GM18520 (cell line): ENCODE measurements at regions not wholly inside any gene's neighbourhood (a gene's known extent, or its start where the extent isn't known, plus 50 kb on each side); places are given as distances from the start of the nearest gene placed in this dataset.
"Not testable (repeated sequence)": the region's sequence is repeated elsewhere in the genome, so short reads cannot be mapped to it uniquely, and the experiment has no call there.

Source experiments
- ATAC-seq: cut with Tn5 transposase; IDR thresholded peaks from one replicate; pipeline ENCODE4 v1.9.1; 2021; ENCODE audit not compliant: unreplicated experiment

DNA sequence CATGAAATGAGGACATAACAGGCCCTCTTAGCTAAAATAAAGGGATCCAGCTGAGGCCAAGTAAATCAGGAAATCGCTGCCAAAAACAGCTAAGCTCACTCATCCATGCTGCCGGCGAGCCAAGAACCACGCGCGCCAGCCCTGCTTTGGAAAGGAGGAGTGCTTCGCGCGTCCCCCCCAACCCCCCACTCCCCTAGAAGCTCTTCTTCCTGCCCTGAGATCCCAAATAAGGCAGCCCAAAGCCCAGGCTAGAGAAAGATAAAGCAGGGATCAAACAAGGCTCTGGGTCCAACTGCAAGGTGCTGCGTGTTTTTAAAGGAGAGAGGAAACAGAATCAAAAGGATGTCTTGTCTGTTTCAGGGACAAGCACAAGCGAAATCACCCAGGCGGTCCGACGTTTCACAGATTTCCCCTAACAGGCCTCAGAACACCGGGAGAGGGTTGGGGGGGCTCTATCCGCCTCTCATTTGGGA is 168.3 kb upstream of the AUTS2 start:
- ATAC-seq = no peak

DNA sequence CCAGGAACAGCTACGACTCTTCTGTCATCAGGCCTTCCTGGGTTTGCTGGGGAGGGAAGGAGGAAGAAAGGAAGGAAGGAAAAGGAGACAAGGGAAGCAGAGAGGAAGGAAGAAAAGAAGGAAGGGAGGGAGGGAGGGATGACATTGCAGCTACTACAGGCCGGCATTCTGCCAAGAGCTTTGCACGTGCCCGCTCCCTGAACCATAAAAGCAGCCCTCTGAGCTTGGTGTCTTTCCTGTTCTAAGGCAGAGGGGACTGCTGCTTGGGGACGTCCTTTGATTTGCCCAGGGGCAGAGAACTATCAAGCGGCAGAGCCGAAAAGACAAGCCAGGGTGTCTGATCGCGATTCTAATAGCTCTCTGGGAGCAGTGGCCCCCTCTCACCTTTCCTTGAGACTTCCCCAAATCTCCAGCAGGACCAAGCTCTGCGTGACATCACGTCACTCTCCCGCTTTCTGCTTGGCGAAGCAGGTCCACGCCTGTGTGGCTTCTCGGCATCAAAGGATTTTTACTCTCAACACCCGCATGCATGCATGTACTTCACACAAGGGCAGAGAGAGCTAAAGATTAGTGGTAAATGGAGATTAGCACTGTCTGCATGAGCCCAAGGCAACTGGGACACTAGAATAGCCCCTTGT is 167.8 kb upstream of the AUTS2 start:
- no peak for ATAC-seq

DNA sequence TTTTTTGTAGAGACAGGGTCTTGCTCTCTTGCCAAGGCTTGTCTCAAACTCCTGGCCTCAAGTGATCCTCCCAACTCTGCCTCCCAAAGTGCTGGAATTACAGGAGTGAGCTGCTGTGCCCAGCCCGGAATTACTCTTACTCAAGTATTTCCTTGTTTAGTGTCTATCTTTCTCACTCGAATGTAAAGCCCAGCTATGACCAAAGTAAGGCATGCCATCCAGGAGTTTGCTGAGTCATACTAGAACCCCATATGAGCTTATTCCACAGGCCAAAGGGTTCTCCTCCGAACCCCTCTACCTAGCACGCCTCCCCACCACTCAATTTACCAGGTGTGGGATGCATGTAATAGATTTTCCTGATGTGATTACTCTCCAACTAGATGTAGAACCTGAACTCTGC is 166.6 kb upstream of the AUTS2 start:
- ATAC-seq = no peak

DNA sequence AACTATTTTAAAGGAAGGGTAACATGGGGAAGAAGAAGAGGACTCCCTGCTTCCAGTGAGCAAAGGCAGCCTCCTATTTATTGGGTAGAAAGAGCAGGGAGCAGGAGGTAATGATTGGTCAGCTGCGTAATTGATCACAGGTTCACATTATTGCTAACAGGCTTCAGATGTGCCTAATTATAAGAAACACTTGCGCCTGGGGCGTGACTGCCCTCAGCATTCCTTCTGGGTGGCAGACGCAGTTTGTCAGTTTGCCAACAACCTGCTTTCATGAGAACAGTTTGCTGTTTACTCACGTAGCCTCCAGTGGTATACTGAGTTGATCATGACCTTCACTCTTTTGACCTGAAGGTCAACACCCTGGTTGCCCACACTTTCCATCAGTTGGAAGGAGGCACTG is 166.0 kb upstream of the AUTS2 start:
- not testable (repeated sequence) for ATAC-seq

DNA sequence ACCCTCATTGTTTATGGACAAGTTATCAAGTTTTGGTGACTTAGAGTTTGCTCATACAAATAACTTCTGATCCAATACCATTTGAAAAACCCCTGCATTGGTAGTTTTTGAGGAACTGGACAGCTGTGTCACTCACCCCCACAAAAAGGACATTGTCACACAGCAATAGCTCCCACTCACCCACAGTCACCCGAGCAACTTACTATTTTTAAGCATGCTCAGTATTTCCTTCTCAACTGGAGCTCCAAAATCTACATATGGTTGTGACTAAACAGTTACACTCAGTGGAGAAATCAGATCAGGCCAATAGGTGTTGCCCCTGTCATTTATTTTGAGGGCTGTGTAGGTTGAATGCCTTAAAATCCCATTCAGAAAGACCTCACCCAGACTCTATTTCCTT is 165.2 kb upstream of the AUTS2 start:
- ATAC-seq = no peak

DNA sequence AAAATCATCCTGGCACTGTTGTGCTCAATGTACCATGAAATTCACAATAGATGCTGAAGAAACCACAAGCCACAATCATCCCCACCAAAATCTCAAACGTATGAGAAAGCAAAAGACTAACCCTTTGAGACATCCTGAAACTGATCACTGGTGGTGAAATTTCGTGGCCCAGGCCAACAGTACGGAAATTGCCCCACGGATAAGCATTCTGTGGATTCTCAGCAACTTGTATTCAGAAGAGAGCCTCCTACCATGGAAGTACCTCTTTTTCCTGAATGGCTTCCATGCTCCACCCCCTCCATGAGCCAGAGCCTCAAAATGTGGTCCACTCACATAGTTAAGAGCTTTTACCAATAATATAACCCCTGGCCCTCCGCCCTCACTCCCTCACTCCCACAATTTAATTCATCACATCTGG is 163.9 kb upstream of the AUTS2 start:
- no peak for ATAC-seq

DNA sequence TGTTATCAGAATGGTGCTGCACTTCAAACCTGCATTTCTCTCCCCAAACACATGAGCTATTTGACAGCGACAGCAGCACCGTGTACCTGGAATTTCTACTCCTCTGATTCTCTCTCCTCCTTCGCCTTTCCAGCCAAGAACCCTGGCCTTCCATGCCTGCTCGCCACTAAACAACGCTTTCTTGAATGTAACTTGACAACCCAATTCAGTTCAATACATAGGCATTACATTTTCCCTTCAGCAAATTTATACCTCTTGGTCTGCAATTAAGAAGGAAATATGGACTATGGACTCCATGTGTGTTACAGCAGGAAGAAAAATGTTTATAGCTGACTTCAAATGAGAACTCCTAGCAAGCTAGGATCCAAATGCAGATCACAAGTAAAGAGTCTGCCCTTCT is 162.6 kb upstream of the AUTS2 start:
- no peak for ATAC-seq

DNA sequence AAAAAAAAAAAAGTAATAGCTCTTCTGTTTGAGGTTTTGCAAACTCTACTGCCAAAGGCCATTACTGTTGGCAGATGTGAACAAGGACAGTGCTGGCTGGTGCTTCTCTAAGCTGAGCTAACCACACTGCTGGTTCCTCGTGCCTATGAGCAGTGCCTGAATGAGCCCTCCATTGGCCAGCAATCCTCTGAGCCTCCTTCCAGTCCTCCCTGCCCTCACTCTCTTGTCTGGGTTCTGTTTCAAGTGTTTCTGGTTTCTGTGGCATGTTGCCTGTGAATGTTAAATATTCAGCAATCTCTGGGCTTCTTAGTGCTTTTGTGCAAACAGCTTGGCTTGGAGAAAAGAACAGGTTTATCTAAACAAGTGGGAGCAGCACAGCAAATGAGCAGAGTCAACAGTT is 161.3 kb upstream of the AUTS2 start:
- no peak for ATAC-seq

DNA sequence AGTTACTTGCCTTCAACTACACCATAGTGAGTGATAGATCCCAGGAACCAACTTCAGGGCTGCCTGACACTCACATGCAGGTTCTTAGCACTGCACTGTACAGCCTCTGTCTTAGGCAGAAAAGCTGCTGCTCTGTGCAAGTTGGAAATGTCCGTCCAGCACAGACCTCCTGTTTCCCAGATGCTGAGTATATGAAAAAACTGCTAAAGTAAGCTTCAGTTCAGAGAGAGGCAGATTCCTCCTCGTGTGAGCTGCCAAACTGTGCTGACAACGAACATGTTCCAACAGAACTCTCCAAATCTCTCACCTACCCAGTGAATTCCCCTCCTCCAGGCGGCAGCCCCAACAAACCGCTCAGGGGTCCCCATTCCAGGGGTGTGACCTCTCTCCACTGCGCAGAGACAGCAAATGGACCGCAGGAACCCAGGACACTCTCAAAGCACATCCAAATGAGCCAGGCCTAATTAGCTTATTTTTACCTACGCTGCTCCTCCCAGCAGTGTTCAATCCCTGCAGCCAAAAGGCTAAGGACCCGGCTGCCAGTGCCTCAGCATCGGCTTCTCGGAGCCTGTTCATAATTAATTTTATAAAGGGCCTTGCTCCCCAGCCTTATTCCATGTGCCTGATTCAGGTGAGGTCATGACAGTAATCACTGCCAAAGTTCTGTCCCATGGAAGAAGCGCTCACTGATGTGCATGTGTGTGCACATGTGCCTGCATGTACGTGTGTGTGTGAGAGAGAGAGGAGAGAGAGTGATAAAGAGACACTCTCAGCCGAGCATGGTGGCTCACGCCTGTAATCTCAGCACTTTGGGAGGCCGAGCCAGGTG is 159.5 kb upstream of the AUTS2 start:
- no peak for ATAC-seq

DNA sequence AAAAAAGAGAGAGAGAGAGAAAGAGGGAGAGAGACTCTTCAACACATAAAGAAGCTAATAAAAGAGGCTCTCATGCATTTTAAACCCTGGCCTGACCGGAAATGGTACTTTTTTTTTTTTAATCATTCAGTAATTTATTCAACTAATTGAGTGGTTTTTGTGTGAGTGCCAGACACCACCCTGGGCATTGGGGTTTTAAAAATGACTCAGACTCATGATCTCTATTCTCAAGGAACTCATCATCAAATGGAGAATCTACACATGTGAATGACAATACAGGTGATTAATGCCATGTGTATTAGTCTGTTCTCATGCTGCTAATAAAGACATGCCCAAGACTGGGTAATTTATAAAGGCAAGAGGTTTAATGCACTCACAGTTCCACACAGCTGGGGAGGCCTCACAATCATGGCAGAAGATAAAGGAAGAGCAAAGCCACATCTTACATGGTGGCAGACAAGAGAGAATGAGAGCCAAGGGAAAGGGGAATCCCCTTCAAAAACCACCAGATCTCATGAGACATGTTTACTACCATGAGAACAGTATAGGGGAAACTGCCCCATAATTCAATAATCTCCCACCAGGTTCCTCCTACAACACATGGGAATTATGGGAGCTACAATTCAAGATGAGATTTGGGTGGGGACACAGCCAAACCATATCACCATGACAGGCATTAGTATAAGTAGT is 158.5 kb upstream of the AUTS2 start:
- ATAC-seq = no peak

DNA sequence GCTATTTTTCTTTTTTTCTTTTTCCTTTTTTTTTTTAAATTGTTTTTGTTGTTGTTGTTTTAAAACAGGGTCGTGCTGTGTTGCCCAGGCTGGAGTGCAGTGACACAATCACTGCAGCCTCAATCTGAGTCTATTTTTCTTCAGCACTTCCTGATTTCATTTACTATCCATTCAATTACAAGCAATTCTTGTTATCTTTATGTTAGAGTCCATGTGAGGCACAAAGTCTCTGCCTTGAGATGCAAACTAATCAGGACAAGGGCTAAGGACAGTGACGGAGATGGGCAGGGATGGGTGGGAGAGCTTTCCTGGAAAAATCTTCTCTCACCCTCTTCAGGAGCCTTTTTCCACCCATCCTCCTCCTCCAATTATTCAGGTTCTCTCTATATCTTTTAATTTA is 157.3 kb upstream of the AUTS2 start:
- ATAC-seq = no peak

DNA sequence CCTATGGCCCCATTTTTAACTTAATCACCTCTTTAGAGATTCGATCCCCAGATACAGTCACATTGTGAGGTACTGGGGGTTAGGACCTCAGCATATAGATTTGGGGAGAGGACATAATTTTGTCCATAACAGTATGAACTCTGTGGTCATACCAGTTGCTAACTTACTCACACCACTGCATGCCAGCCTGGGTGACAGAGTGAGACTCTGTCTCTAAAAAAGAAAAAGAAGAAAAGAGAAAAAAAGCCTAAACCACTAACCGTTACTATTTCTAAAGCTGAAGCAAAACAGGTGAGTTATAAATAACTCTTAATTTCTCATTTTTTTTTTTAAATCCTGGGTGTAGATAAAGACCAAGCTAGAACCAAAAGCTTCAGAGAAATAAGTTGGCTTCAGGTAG is 155.1 kb upstream of the AUTS2 start:
- no peak for ATAC-seq

DNA sequence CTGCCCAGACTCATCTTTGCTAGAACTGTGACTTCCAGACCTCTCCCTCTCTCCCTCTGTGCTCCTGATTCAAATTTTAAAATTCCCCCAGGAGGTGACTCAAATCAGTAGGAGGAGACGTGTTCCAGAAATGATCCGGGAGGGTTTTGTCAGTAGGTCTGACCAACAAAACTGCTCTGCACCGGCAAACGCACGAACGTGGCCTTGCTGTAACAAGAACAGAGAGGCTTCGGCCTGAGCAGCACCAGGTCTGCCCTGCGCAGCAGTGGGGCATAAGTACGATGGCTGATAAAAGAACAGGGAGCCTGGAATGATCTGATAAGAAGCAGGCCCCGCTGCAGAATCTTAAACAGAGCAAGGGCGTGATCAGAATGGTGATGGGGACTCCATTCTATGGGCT is 152.7 kb upstream of the AUTS2 start:
- ATAC-seq = no peak

DNA sequence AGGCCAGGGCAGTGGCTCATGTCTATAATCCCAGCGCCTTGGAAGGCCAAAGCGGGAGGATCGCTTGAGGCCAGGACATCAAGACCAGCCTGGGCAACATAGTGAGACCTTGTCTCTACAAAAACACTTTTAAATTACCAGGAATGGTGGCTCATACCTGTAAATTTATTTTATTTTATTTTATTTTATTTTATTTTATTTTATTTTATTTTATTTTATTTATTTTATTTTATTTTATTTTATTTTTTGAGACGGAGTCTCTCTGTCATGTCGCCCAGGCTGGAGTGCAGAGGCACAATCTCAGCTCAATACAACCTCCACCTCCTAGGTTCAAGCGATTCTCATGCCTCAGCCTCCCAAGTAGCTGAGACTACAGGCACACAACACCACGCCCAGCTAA is 152.1 kb upstream of the AUTS2 start:
- ATAC-seq = not testable (repeated sequence)

DNA sequence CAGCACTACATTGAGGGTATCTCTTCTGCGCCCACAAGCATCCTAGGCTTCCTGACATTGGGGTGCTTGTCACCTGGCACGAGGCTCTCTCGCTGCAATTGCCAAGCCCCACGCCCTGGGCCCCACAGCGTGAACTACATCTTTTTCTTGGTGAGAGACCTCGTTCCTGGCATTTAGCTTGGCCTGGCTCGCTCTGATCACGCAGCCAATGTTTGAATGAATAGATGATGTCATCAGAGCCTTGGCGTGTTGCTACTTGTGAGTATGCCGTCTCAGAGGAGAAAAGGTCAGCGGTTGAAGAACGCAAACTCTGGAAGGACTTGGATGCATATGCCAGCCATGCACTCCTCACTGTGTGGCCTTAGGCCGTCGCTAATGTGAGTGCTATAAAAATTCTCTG is 150.2 kb upstream of the AUTS2 start:
- no peak for ATAC-seq

DNA sequence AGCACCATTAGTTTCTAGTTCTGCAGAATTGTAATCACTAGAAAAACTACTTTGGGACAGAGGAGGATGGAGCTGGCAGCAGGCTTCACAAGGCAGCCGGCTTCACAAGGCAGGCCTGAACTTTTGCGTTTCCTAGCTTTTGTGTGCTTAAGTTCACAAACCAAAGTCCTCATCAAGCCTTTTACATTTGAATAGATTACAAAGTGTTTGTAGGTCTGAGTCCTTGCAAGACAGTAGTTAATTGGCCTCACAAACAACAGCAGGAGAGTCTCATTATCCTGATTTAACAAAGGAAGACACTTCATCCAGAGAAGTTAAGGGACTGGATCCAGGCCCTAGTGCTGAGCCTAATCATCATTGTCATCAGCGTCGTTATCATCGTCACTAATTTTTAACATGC is 147.8 kb upstream of the AUTS2 start:
- ATAC-seq = no peak

DNA sequence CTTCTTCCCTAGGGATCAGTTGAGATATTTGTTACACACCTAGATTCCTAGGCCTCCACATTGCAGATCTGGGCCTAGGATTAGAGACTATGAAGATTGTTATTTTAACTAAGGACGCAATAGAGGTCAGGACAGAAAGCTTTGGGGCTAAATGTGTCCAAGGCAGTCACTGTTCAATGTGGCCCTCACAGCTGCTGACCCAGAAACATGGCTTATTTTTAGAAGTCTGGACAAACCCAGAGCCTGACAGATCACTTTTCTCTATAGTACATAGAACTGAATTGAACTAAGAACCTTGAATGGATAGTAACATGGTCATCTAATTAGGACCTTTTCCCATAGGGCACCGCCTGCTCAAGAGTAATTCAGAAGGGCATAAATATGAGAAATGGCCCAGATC is 146.6 kb upstream of the AUTS2 start:
- no peak for ATAC-seq

DNA sequence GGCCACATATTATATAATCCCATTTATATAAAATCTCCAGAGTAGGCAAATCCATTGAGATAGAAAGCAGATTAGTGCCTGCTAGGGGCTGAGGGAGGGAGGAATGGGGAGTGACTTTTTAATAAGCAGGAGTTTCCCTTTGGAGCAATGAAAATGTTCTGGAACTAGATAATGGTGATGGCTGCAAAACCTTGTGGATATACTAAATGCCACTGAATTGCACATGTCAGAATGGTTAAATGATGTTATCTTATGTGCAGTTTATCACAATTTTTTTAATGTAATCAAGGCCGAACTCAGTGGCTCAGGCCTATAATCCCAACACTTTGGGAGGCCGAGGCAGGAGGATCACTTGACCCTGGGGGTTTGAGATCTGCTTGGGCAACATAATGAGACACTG is 145.5 kb upstream of the AUTS2 start:
- ATAC-seq = no peak

DNA sequence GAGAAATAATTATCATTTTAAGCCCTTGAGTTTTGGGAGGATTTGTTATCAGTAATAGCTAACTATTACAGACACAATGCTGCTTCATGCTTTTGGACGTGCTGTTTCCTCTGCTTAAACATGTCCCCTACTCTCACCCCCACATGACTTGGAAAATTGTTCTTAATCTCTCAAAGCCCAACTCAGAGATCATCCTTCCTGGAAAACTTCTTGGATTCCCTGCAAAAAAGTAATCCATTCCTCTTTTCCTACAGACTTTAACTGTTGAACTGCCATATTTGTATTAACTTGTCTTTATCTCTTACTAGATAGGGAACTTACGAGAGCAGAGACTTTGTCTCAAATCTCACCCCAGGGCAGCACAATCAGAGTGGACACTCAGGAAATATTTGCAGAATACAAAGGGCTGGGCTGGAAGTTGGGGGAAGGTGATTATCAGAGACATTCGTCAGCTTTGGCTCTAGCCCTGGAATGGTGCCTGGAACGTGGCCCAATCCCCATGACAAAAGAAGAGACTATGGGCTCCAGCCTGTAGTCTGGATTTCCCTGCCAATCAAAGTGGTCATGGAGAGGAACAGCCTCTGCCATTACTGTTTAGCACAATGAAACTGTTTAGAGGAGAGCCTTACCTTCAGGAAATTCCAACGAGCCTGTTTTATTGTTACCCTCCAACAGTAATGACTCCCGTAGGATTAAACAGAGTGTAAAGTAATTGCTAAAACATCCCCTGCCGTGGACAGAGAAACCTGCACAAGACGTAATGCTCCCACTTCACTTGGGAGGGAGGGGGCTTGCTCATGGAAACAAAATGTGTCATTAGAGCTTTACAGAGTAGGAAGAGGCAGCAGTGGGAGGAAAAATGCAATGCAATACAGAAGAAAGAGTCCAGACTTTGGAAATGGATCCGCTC is 140.4 kb upstream of the AUTS2 start:
- no peak for ATAC-seq

DNA sequence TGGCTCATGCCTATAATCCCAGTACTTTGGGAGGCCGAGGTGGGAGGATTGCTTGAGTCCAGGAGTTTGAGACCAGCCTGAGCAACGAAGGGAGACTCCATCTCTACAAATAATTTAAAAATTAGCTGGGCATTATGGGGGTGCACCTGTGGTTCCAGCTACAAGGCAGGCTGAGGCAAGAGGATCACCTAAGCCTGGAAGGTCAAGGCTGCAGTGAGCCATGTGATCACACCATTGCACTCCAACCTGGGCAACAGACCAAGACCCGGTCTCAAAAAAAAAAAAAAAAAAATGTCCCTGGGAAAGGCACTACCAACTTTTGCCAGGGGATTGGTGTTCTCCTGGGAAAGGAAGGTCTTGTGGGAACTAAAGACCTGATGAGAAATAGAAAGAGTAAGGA is 134.2 kb upstream of the AUTS2 start:
- no peak for ATAC-seq

DNA sequence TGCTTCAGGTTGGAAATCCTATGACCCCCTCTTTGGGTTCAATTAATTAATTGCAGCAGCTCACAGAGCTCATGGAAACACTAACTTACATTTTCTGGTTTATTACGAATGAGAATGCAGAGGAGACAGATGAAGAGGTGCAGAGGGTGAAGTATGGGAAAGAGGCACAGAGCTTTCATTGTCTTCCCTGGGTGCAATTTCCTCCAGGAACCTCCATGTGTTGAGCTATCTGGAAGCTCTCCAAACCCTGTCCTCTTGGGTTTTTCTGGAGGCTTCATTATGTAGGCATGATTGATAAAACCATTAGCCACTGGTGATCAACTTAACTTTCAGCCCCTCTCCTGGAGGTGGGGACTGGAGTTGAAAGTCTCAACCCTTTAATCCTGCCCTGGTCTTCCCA is 133.0 kb upstream of the AUTS2 start:
- no peak for ATAC-seq
